CD8-positive, alpha-beta memory T cell (primary cell): ENCODE measurements at regions not wholly inside any gene's neighbourhood (a gene's known extent, or its start where the extent isn't known, plus 50 kb on each side); places are given as distances from the start of the nearest gene placed in this dataset.

Experiments used
- CTCF ChIA-PET: fragments of 350-600 bp; sonication (Branson Sonifier 250); formaldehyde crosslinking; loops from one replicate; lab custom pipeline; 2021; ENCODE audit warnings: antibody characterized with exemption; lab: Charles Lee
- POLR2A ChIA-PET: fragments of 350-600 bp; sonication (Branson Sonifier 250); formaldehyde crosslinking; loops from one replicate; lab custom pipeline; 2021; ENCODE audit warnings: antibody characterized with exemption; lab: Charles Lee
- DNase-seq, 5 donors: peaks; one replicate each; pipeline versions ENCODE4 v3.0.0 to v3.0.0-alpha.2; 2020 to 2022; ENCODE audit warnings: mixed read lengths in 1 of 5
- H3K27ac ChIP-seq: one replicate; pipeline ENCODE4 v1.7.0; 2013; ENCODE audit warnings: low read depth, mild to moderate bottlenecking, low read length, moderate library complexity
- H3K27me3 ChIP-seq: 2 replicates; pipeline ENCODE4 v1.7.0; 2013; ENCODE audit warnings: low read length, mild to moderate bottlenecking; ENCODE audit not compliant: insufficient read depth, poor library complexity, severe bottlenecking
- H3K36me3 ChIP-seq: 2 replicates; pipeline ENCODE4 v1.7.0; 2013; ENCODE audit warnings: mild to moderate bottlenecking, low read length, moderate library complexity; ENCODE audit not compliant: insufficient read depth
- H3K4me1 ChIP-seq: 2 replicates; pipeline ENCODE4 v1.7.0; 2013; ENCODE audit warnings: mild to moderate bottlenecking, low read length, moderate library complexity; ENCODE audit not compliant: insufficient read depth
- H3K4me3 ChIP-seq: 2 replicates; pipeline ENCODE4 v1.7.0; 2013; ENCODE audit warnings: mild to moderate bottlenecking, low read length
- H3K9me3 ChIP-seq: 2 replicates; pipeline ENCODE4 v1.7.0; 2013; ENCODE audit warnings: mild to moderate bottlenecking, low read length
- H3K27ac Mint-ChIP-seq, 8 donors: one replicate each; pipeline ENCODE4 v1.8.0; 2020 to 2021; ENCODE audit warnings: mixed read lengths in 8 of 8, mild to moderate bottlenecking in 6 of 8, inconsistent platforms in 3 of 8, moderate library complexity in 3 of 8
- H3K27me3 Mint-ChIP-seq, 2 donors: one replicate each; pipeline ENCODE4 v1.8.0; 2020 to 2021; ENCODE audit warnings: mixed read lengths in 2 of 2, mild to moderate bottlenecking in 1 of 2, moderate library complexity in 1 of 2
- H3K36me3 Mint-ChIP-seq, 3 donors: one replicate each; pipeline ENCODE4 v1.8.0; 2020 to 2021; ENCODE audit warnings: mixed read lengths in 3 of 3, inconsistent platforms in 1 of 3, mild to moderate bottlenecking in 1 of 3
- H3K4me1 Mint-ChIP-seq, 3 donors: one replicate each; pipeline ENCODE4 v1.8.0; 2020 to 2021; ENCODE audit warnings: mixed read lengths in 3 of 3, inconsistent platforms in 1 of 3, mild to moderate bottlenecking in 1 of 3
- H3K4me3 Mint-ChIP-seq, 7 donors: one replicate each; pipeline ENCODE4 v1.8.0; 2020 to 2021; ENCODE audit warnings: mixed read lengths in 7 of 7, mild to moderate bottlenecking in 6 of 7, moderate library complexity in 4 of 7, inconsistent platforms in 2 of 7
- H3K9me3 Mint-ChIP-seq, 5 donors: one replicate each; pipeline ENCODE4 v1.8.0; 2020 to 2022; ENCODE audit warnings: mixed read lengths in 5 of 5, mild to moderate bottlenecking in 3 of 5, moderate library complexity in 2 of 5, inconsistent platforms in 1 of 5

DNA sequence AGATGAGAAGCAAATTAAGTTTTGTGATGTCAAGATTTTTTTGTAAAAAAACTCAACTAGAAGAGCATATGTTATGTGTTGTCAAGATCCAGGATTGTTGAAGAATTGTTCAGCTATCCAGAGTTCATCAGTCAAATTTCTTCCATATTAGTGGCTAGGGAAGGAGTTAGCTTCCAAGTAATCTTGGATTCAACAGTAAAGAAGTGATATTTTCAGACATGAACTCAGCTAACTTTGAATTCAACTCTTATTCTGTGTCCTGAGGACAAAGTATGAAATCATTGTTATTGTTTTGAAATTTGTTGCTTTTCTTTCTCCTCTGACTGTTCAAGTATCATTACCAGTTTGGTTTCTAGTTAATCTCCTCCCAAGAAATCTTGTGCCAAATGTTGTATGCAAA lies 589.3 kb upstream of the NOVA1 start:
- no peaks in the 10 kb centered on the region for H3K27me3 ChIP-seq
- no peaks in the 10 kb centered on the region for H3K36me3 ChIP-seq
- Mint-ChIP-seq H3K27ac (no peak overlapping the region), H3K4me1 (no peaks in the 10 kb centered on the region), H3K4me3 (no peak overlapping the region), H3K9me3 (peaks cover 5 to 18% (median 14%) of the 10 kb centered on the region in 5 donors), H3K36me3 (no peaks in the 10 kb centered on the region), H3K27me3 (no peaks in the 10 kb centered on the region)
- no peak for DNase-seq
- POLR2A ChIA-PET: no interaction called here
- H3K9me3 ChIP-seq: no peaks in the 10 kb centered on the region
- no peaks in the 10 kb centered on the region for H3K4me1 ChIP-seq
- CTCF ChIA-PET: no interaction called here
- H3K27ac ChIP-seq: no peak overlapping the region
- no peak overlapping the region for H3K4me3 ChIP-seq

GRCh38 chr14:27190296-27190695 lies 592.5 kb upstream of the NOVA1 start:
- ChIA-PET POLR2A (no interaction called here), CTCF (no interaction called here)
- Mint-ChIP-seq H3K27me3 (no peaks in the 10 kb centered on the region), H3K4me1 (no peaks in the 10 kb centered on the region), H3K36me3 (no peaks in the 10 kb centered on the region), H3K27ac (no peak overlapping the region), H3K4me3 (no peak overlapping the region), H3K9me3 (peaks cover 7 to 18% (median 14%) of the 10 kb centered on the region in 5 donors)
- Histone ChIP-seq H3K4me1 (no peaks in the 10 kb centered on the region), H3K27ac (no peak overlapping the region), H3K27me3 (no peaks in the 10 kb centered on the region), H3K9me3 (no peaks in the 10 kb centered on the region), H3K36me3 (no peaks in the 10 kb centered on the region), H3K4me3 (no peak overlapping the region)
- DNase-seq: no peak

DNA sequence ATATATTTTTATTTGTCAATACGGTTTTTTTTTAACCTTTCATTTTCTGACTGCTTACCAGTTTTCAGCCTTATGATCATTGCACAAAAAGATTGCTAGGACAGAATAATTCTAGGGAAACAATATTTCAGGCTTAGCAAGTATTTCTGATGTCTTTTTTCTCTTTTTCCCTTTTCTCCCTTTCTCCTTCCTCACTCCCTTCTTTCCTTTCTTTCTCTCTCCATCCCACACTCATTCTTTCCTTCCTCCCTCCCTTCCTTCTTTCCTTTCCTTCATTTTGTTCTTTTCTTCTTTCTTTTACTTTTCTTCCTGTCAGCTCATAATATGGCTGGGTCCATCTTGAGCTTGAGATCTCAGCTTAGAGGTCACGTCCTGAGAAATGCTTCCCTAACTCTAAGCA lies 601.4 kb upstream of the NOVA1 start:
- peaks cover 2 to 22% (median 12%) of the 10 kb centered on the region in 5 donors for H3K9me3 Mint-ChIP-seq
- no peaks in the 10 kb centered on the region for H3K9me3 ChIP-seq
- H3K36me3 Mint-ChIP-seq: no peaks in the 10 kb centered on the region
- no peaks in the 10 kb centered on the region for H3K4me1 ChIP-seq
- H3K4me3 Mint-ChIP-seq: no peak overlapping the region
- H3K27me3 ChIP-seq: no peaks in the 10 kb centered on the region
- H3K4me1 Mint-ChIP-seq: no peaks in the 10 kb centered on the region
- no peaks in the 10 kb centered on the region for H3K36me3 ChIP-seq
- no peak for DNase-seq
- no peak overlapping the region for H3K4me3 ChIP-seq
- ChIA-PET CTCF (no interaction called here), POLR2A (no interaction called here)
- no peak overlapping the region for H3K27ac Mint-ChIP-seq
- H3K27me3 Mint-ChIP-seq: no peaks in the 10 kb centered on the region
- H3K27ac ChIP-seq: no peak overlapping the region

- no peaks in the 10 kb centered on the region for H3K36me3 ChIP-seq
- H3K4me1 Mint-ChIP-seq: no peaks in the 10 kb centered on the region
- no peak overlapping the region for H3K4me3 ChIP-seq
- no peak for DNase-seq
- H3K27me3 ChIP-seq: no peaks in the 10 kb centered on the region
- H3K9me3 ChIP-seq: no peaks in the 10 kb centered on the region
- H3K27me3 Mint-ChIP-seq: no peaks in the 10 kb centered on the region
- ChIA-PET POLR2A (no interaction called here), CTCF (no interaction called here)
- no peak overlapping the region for H3K4me3 Mint-ChIP-seq
- H3K9me3 Mint-ChIP-seq: peaks cover 10 to 38% (median 26%) of the 10 kb centered on the region in 5 donors
- no peak overlapping the region for H3K27ac ChIP-seq
- H3K4me1 ChIP-seq: no peaks in the 10 kb centered on the region
- no peak overlapping the region for H3K27ac Mint-ChIP-seq
- H3K36me3 Mint-ChIP-seq: no peaks in the 10 kb centered on the region
These were observed 607.2 kb upstream of the NOVA1 start for GRCh38 chr14:27205036-27205435.

GRCh38 chr14:27211741-27212140 lies 613.9 kb upstream of the NOVA1 start:
- Histone ChIP-seq H3K9me3 (no peaks in the 10 kb centered on the region), H3K27ac (no peak overlapping the region), H3K27me3 (no peaks in the 10 kb centered on the region), H3K4me1 (no peaks in the 10 kb centered on the region), H3K4me3 (no peak overlapping the region), H3K36me3 (no peaks in the 10 kb centered on the region)
- Mint-ChIP-seq H3K36me3 (no peaks in the 10 kb centered on the region), H3K9me3 (peaks cover 13 to 43% (median 32%) of the 10 kb centered on the region in 5 donors), H3K27me3 (no peaks in the 10 kb centered on the region), H3K4me1 (no peaks in the 10 kb centered on the region), H3K4me3 (no peak overlapping the region), H3K27ac (no peak overlapping the region)
- no peak for DNase-seq
- CTCF ChIA-PET: no interaction called here
- POLR2A ChIA-PET: no interaction called here

DNA sequence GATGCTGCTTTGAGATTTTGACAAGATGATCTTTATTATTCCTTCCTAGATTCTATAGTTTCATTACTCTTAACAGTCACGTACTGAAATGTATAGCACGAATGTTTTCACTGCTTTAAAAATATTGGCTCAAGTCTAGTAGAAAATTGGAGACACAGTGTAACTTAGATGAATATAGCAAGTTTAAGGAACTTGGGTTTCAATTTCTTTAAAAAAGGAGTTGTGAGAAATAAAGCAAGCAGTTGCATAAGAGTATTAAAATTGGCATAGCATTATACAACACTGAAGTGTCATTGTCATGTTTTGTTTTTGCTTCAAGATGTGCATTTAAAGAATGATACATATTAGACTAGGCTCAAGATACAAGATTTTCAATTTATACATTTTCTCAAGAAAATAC lies 624.8 kb upstream of the NOVA1 start:
- no peaks in the 10 kb centered on the region for H3K27me3 Mint-ChIP-seq
- ChIA-PET POLR2A (no interaction called here), CTCF (no interaction called here)
- H3K9me3 ChIP-seq: no peaks in the 10 kb centered on the region
- H3K27ac Mint-ChIP-seq: no peak overlapping the region
- H3K27ac ChIP-seq: no peak overlapping the region
- no peak overlapping the region for H3K4me3 Mint-ChIP-seq
- H3K4me1 Mint-ChIP-seq: no peaks in the 10 kb centered on the region
- no peak overlapping the region for H3K4me3 ChIP-seq
- H3K4me1 ChIP-seq: no peaks in the 10 kb centered on the region
- H3K27me3 ChIP-seq: no peaks in the 10 kb centered on the region
- H3K36me3 Mint-ChIP-seq: no peaks in the 10 kb centered on the region
- H3K9me3 Mint-ChIP-seq: peaks cover 13 to 54% (median 23%) of the 10 kb centered on the region in 5 donors
- no peak for DNase-seq
- no peaks in the 10 kb centered on the region for H3K36me3 ChIP-seq

DNA sequence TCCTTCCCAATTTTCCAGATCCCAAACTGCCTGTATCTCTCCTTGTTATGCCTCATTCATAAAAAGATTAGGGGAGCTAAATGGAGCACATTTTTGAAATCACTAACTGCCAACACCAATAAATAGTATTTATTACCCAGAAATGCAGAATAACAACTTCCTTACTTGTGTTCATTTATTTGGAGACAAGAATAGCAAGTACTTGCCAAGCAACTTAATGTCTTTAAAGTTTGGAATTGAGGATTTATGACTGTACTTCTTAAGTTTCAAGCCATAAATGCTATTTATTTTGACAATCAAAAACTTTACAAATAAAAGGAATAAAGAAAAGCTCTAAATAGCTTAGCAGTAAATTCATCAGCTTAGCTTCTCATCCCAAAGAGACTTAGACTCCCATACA lies 626.1 kb upstream of the NOVA1 start:
- Histone ChIP-seq H3K9me3 (no peaks in the 10 kb centered on the region), H3K27me3 (no peaks in the 10 kb centered on the region), H3K27ac (no peak overlapping the region), H3K4me3 (no peak overlapping the region), H3K4me1 (no peaks in the 10 kb centered on the region), H3K36me3 (no peaks in the 10 kb centered on the region)
- Mint-ChIP-seq H3K4me1 (no peaks in the 10 kb centered on the region), H3K27me3 (no peaks in the 10 kb centered on the region), H3K27ac (no peak overlapping the region), H3K4me3 (no peak overlapping the region), H3K36me3 (peaks cover 0 to 1% (median 0%) of the 10 kb centered on the region in 3 donors), H3K9me3 (peaks cover 13 to 48% (median 21%) of the 10 kb centered on the region in 5 donors)
- DNase-seq: no peak
- CTCF ChIA-PET: no interaction called here
- POLR2A ChIA-PET: no interaction called here

DNA sequence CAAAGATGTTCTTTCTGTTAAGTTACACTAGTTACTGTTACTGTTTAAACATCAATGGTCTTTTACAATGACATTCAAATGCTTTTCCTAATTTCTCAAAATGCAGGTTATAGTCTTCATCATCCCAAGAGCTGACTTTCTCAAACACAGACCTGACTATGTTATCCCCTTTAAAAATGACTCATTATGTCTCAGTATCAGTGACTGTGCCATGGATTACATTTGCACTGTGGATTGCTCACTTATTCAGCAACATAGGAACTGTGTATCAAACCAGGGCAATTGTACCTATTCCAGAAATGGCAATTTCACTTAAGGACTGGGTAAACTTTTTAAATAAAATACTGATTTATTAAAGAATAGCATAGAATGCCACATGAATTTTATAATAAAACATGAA lies 630.2 kb upstream of the NOVA1 start:
- Histone ChIP-seq H3K36me3 (no peaks in the 10 kb centered on the region), H3K4me3 (no peak overlapping the region), H3K27me3 (no peaks in the 10 kb centered on the region), H3K4me1 (no peaks in the 10 kb centered on the region), H3K27ac (no peak overlapping the region), H3K9me3 (no peaks in the 10 kb centered on the region)
- Mint-ChIP-seq H3K36me3 (peaks cover 0 to 2% (median 0%) of the 10 kb centered on the region in 3 donors), H3K4me3 (no peak overlapping the region), H3K4me1 (no peaks in the 10 kb centered on the region), H3K27me3 (no peaks in the 10 kb centered on the region), H3K27ac (no peak overlapping the region), H3K9me3 (peaks cover 11 to 37% (median 17%) of the 10 kb centered on the region in 5 donors)
- ChIA-PET POLR2A (no interaction called here), CTCF (no interaction called here)
- no peak for DNase-seq

DNA sequence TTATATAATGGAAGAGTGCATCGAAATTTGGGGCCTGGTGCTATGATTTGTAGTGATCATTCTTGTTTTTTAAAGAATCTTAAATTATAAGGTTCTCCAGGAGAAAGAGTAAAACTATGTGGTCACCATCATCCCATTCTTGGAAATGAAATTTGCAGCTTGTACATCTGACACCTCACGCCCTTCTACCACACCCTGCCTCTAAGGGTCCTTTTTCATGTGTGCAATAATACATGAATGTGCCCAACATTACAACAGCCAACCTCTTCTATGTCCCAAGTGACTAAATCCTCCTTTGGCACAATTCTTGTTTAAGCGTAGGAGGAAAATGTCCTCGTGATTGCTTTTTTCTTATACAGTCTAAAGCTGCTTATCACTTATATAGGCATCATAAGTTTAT lies 636.5 kb upstream of the NOVA1 start:
- no peaks in the 10 kb centered on the region for H3K36me3 ChIP-seq
- no peak overlapping the region for H3K4me3 Mint-ChIP-seq
- H3K4me3 ChIP-seq: no peak overlapping the region
- POLR2A ChIA-PET: no interaction called here
- no peaks in the 10 kb centered on the region for H3K27me3 Mint-ChIP-seq
- no peak for DNase-seq
- H3K4me1 ChIP-seq: no peaks in the 10 kb centered on the region
- H3K27ac Mint-ChIP-seq: no peak overlapping the region
- peaks cover 0 to 3% (median 0%) of the 10 kb centered on the region in 3 donors for H3K36me3 Mint-ChIP-seq
- no peaks in the 10 kb centered on the region for H3K9me3 ChIP-seq
- H3K4me1 Mint-ChIP-seq: no peaks in the 10 kb centered on the region
- H3K27me3 ChIP-seq: no peaks in the 10 kb centered on the region
- H3K27ac ChIP-seq: no peak overlapping the region
- peaks cover 10 to 51% (median 21%) of the 10 kb centered on the region in 5 donors for H3K9me3 Mint-ChIP-seq
- CTCF ChIA-PET: no interaction called here
